K562 (cell line): ENCODE measurements at regions not wholly inside any gene's neighbourhood (a gene's known extent, or its start where the extent isn't known, plus 50 kb on each side); places are given as distances from the start of the nearest gene placed in this dataset.

Experiments used
- HINFP ChIP-seq: fragments of 450-650 bp; conservative IDR thresholded peaks from 2 replicates; pipeline ENCODE4 v1.6.1; 2016; ENCODE audit warnings: missing genetic modification characterization, low read depth, mild to moderate bottlenecking, control low read depth, missing compliant biosample characterization
- JUN ChIP-seq, 2 experiments: sonication (generic) in 1 of 2; formaldehyde crosslinking in 1 of 2; IDR thresholded peaks; 2 replicates each; pipeline versions ENCODE4 v1.6.1 to v1.8.0; 2012 to 2022; ENCODE audit warnings: borderline replicate concordance in 2 of 2, mild to moderate bottlenecking in 2 of 2, improper control_type of control experiment in 1 of 2, low read depth in 1 of 2, low read length in 1 of 2, missing genetic modification reagents in 1 of 2
- POLR2G ChIP-seq: fragments of 200-400 bp; formaldehyde crosslinking; IDR thresholded peaks from 2 replicates; pipeline ENCODE4 v1.6.1; 2017; ENCODE audit warnings: low read depth, mild to moderate bottlenecking, antibody characterized with exemption, low read length, moderate library complexity
- STAT5A ChIP-seq: IDR thresholded peaks from 2 replicates; pipeline ENCODE4 v1.6.1; 2012; ENCODE audit warnings: low read length, inconsistent platforms, borderline replicate concordance
- TF ChIP-seq, protein P1 (sequence below), 3 experiments: IDR thresholded peaks in 2 of 3; conservative IDR thresholded peaks in 1 of 3; 2 replicates each; pipeline ENCODE4 v1.5.1; 2011 to 2012; ENCODE audit warnings: low read length in 3 of 3, mild to moderate bottlenecking in 3 of 3, control low read depth in 2 of 3, improper control_type of control experiment in 1 of 3, inconsistent platforms in 1 of 3, low read depth in 1 of 3, mixed read lengths in 1 of 3, moderate library complexity in 1 of 3; ENCODE audit not compliant: insufficient read depth in 2 of 3

DNA sequence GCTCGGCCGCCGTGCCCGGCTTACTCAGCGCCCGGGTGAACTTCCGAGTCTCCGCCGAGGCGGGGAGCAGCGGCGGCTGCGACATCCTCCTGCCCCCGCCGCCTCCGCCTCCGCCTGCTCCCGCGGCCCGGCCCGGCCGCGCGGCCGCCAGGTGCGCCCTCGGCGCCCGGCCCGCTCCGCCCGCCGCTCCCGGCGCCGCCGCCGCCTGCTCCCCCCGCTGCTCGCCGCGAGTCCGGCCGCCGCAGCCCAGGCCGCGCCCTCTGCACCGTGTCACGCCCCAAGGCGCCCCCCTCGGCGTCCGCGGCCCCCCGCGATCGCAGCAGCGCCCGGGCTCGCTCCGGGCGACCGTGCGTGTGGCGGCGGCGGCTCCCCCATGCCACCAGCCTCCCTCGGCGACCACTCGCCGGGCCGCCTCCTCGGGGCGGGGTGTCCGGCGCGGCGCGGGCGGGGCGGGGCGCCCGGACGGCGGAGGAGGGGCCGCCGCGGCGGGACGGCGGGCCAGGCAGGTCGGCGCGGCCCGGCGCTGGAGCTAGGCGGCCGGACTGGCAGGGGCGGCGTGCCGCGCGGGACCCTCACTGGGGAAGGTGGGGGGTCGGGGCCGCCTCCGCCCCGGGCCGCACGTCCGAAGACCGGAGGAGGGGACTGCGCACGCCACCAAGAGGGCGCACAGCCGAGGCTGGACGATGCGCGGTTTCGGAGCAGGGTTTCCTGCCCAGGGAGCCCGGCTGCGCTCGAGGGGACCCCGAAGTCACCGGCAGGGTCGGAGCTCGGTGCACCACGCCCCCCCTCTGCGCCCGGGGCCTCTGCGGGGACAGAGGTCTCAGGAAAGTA, 108.6 kb upstream of the DOCK9 start (continued):
- no peak for TF ChIP-seq STAT5A
- no peak for TF ChIP-seq JUN (IDR thresholded peaks at IDR 0.05; ENCODE audit: borderline replicate concordance, low read depth, low read length)
- no peak for TF ChIP-seq JUN (CRISPR knock-in tag; IDR thresholded peaks at IDR 0.05; ENCODE audit: borderline replicate concordance)
- no peak for TF ChIP-seq HINFP (tag)
- TF ChIP-seq, protein P1, sequence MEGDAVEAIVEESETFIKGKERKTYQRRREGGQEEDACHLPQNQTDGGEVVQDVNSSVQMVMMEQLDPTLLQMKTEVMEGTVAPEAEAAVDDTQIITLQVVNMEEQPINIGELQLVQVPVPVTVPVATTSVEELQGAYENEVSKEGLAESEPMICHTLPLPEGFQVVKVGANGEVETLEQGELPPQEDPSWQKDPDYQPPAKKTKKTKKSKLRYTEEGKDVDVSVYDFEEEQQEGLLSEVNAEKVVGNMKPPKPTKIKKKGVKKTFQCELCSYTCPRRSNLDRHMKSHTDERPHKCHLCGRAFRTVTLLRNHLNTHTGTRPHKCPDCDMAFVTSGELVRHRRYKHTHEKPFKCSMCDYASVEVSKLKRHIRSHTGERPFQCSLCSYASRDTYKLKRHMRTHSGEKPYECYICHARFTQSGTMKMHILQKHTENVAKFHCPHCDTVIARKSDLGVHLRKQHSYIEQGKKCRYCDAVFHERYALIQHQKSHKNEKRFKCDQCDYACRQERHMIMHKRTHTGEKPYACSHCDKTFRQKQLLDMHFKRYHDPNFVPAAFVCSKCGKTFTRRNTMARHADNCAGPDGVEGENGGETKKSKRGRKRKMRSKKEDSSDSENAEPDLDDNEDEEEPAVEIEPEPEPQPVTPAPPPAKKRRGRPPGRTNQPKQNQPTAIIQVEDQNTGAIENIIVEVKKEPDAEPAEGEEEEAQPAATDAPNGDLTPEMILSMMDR (IDR thresholded peaks at IDR 0.05 in 2 of 3, conservative IDR thresholded peaks at IDR 0.05 in 1 of 3; ENCODE audit: insufficient read depth in 2 of 3, low read depth in 1 of 3, low read length in 3 of 3), result peak in 1 of 3 experiments; percentile 15; a peak in 1 of 6 replicates
- TF ChIP-seq POLR2G, result peak; percentile 53; the same call in 1 of the 2 replicates
